ENCODE measurements at regions not wholly inside any gene's neighbourhood (a gene's known extent, or its start where the extent isn't known, plus 50 kb on each side); places are given as distances from the start of the nearest gene placed in this dataset.

GRCh38 chr7:136039577-136040345, 62.6 kb upstream of the MTPN start:
- no peak for DNase-seq (ENCODE audit: low read depth)

GRCh38 chr7:136036336-136036735, 59.2 kb upstream of the MTPN start:
- peak; percentile 62 for DNase-seq (ENCODE audit: low read depth)

DNA sequence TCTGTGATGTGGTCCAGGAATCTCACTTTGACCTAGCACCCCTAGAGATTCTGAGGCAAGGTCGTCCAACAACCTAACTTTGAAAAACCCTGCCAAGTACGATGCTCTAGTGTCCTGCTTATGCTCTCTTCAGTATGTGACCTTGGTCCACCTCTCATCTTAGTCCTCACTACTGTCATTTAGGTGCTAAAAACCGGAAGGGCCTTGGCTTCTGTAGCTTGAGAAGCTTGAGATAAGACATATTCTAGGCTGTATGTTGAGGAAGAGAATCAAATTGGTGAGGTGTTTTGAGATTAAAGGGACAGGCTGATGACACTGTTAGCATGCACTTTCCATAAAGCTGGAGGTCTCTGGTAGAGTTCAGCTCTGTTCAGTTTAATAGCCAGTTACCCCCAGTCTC, 57.0 kb upstream of the MTPN start:
- DNase-seq (ENCODE audit: low read depth) = no peak

GRCh38 chr7:136033413-136034031, 56.4 kb upstream of the MTPN start:
- DNase-seq (ENCODE audit: low read depth) = peak; percentile 39

- DNase-seq (ENCODE audit: low read depth) = no peak
Observed at GRCh38 chr7:136030867-136031318, 53.7 kb upstream of the MTPN start.

- no peak for DNase-seq (ENCODE audit: low read depth)
Observed at GRCh38 chr7:136030330-136030729, 53.2 kb upstream of the MTPN start.

DNA sequence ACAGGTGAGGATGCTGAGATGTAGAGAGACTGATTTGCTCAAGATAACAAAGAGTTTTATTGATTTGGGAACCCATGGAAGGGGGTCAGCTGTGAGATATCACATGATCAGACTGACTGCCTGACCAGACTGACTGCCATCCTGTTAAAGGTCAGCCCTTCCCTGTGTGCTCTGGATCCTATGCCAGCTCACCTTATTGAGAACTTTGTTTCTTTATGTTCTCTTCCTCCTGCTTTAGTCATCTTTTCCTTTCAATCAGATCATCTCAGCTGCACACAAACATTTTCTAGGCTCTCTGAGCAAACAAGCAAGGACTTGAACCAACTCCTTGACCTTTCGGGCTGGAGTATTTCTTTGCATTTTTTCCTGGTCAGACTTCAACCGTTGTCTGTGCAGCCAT, 50.0 kb upstream of the MTPN start:
- no peak for DNase-seq (ENCODE audit: low read depth)

All from LHCN-M2 (cell line).